Mononuclear cell (primary cell): ENCODE measurements at regions not wholly inside any gene's neighbourhood (a gene's known extent, or its start where the extent isn't known, plus 50 kb on each side); places are given as distances from the start of the nearest gene placed in this dataset.

Experiments used
- H3K27me3 ChIP-seq: 2 replicates; pipeline ENCODE4 v1.6.0; 2011; ENCODE audit warnings: low read length, control low read depth; ENCODE audit not compliant: insufficient read depth
- H3K4me1 ChIP-seq: 2 replicates; pipeline ENCODE4 v1.5.1; 2011; ENCODE audit warnings: mild to moderate bottlenecking, low read length, control low read depth; ENCODE audit not compliant: insufficient read depth
- H3K4me3 ChIP-seq: 2 replicates; pipeline ENCODE4 v1.5.1; 2011; ENCODE audit warnings: mild to moderate bottlenecking, low read length, moderate library complexity
- H3K9me3 ChIP-seq: 2 replicates; pipeline ENCODE4 v1.5.1; 2011; ENCODE audit warnings: low read depth, mild to moderate bottlenecking, control low read depth, low read length

DNA sequence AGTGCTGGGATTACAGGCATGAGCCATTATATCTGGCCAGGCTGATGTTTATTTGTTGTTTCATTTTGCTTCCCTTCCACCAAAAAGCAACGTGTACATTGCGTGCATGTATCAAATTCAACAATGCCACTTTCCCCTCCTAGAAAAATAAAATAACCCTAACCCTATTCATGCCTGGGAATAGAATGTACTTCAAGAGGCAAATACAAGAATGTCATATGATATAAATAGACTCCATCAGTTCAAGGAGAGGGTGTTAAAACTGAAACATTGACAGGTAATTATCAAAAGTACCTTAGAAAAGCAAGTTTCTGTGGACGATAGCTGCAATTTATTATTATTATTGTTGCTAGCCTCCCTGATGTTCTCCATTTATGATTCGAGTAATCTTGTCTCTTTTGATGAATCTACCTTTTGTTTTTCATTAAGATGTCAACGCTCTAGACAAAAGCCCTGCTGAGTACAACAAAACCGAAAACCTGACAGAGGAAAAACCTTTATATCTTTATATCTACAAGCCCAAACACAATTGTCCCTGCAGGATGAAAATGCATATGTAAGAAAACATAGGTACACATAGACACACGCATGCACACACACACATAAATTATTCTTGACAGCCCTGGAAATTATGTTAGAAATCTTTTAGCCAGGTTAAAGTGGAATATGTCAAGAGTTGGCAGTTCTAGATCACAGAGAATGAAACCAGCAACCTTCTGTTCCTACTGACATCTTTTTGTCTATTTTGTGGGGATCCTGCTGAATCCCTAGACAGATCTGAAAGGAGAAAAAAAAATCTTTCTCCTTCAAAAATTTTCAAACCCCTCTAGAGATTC, 98.9 kb downstream of the BTG1 start:
- Histone ChIP-seq H3K4me3 (no peak overlapping the region), H3K27me3 (no peaks in the 10 kb centered on the region), H3K4me1 (peaks cover 12% of the 10 kb centered on the region), H3K9me3 (no peaks in the 10 kb centered on the region)

DNA sequence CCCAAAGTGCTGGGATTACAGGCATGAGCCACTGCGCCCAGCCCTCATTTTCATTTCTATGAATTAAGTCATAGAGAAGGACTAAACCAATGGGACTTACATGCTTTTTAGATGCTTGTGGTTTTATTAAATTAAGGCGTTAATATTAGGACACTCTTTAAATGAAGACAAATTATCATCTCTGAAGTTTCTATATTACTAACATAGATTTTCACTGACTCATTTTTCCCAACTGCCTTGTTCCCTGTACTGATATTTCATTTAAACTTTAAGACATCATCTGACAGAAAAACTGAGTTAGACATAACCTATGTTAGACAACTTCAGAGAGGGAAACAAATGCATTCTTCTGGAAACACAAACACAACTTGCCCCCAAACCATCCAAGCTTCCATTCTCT, 99.8 kb downstream of the BTG1 start:
- H3K27me3 ChIP-seq = no peaks in the 10 kb centered on the region
- peaks cover 15% of the 10 kb centered on the region for H3K4me1 ChIP-seq
- no peak overlapping the region for H3K4me3 ChIP-seq
- no peaks in the 10 kb centered on the region for H3K9me3 ChIP-seq

DNA sequence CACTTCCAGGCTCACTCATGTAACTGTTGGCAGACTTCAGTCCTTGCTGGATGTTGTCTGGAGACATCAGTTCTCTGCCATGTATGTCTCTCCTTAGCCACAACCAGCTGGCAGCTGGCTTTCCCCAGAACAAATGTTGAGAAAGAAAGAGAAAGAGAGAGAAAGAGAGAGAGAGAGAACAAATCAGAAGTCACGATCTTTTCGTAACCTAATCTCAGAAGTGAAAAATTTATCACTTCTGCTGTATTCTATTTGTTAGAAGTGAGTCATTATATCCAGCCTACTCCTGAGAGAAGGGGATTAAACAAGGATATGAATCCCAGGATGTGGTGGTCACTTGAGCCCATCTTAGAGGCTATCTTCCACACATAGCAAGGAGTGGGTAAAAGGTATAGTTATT, 101.2 kb downstream of the BTG1 start:
- Histone ChIP-seq H3K4me1 (peaks cover 10% of the 10 kb centered on the region), H3K4me3 (no peak overlapping the region), H3K27me3 (no peaks in the 10 kb centered on the region), H3K9me3 (no peaks in the 10 kb centered on the region)

DNA sequence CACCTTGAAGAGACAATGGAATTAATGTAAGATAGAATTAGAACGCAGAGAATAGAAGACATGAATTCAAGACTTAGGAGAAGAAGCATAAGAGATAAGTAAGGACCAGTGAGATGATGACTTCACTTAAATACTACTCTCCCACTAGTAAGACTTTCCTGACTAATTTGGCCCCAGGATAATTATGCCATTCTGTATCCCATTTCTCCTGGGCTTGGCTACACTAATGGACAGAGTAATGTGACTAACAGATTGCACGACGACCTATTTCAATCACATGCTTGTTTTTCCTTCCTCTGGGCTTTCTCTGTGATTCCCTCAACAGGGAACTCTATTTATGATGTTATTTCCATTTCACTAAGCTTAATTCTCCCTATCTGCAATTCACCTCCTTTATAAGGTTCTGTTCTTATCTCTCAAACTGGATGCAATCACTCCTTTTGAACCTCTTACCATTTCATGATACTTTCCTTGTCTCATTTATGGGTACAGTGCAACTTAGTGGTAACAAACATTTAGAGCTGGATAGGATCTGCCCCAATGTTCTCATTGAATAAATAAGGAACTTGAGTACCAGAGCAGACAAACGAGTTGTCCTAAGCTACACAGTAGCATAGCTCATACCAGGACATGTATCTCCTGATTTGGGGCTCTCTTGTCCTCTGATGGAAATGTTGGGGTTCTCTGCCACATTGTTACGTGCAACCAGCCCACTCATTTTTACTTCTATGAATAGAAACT, 102.7 kb downstream of the BTG1 start:
- H3K4me1 ChIP-seq = peaks cover 13% of the 10 kb centered on the region
- H3K9me3 ChIP-seq = no peaks in the 10 kb centered on the region
- H3K4me3 ChIP-seq = no peak overlapping the region
- no peaks in the 10 kb centered on the region for H3K27me3 ChIP-seq

DNA sequence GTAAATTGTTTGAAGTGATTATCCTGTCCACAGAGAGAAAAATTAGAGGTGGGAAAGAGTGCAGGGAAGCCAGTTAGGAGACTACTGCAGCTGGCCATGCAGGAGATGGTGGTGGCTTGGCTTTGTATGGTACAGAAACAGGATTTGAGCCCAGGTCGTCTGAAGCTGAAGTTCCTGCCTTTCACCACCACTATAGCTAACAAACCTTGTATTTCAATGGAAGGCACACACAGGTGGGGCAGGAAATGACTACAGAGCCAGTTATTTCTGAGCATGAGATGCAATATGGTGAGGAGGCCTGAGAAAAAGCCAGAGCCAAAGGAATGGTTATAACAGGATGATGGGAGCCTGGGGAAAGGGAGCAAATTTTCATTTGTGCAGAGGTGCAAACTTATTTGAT, 103.9 kb downstream of the BTG1 start:
- H3K4me1 ChIP-seq = peaks cover 17% of the 10 kb centered on the region
- no peaks in the 10 kb centered on the region for H3K27me3 ChIP-seq
- no peaks in the 10 kb centered on the region for H3K9me3 ChIP-seq
- H3K4me3 ChIP-seq = no peak overlapping the region

DNA sequence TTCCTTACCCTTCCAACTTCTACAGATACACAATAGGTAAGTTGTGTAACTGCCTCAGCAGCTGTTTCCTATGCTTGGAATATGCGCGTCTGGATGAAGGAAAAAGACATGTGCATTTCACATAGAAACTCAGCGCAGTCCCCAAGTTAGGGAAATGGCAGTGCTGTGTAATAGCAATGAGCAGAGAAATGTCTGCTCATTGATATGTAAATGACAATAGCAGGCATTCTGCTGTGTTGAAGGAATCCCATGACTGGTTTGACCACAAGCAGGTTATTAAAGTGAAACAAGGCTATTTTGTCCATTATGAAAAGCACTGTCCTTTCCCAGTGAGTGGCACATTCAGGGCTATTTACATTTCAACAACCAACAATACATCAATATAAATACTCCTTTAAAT, 106.6 kb downstream of the BTG1 start:
- no peaks in the 10 kb centered on the region for H3K9me3 ChIP-seq
- no peak overlapping the region for H3K4me3 ChIP-seq
- H3K4me1 ChIP-seq = peaks cover 44% of the 10 kb centered on the region
- H3K27me3 ChIP-seq = no peaks in the 10 kb centered on the region

DNA sequence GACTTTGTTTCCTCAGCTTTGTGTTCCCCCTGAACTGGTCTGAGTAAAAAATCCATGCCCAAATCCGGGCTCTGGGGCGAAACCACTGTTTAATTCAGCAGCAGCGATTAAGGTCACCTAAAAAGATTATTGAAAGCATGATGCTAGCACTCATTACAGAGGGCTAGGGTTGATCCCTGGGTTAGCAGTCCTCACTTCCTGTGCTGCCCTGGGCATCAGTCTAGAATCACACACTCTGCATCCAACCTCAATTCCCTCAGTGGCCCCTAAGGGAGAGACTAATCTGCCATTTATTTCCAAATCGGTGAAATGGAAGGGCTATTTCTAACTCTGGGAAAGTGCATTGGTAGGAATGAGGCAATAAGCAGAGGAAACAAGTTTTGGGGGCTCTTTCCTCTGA, 107.2 kb downstream of the BTG1 start:
- H3K9me3 ChIP-seq = no peaks in the 10 kb centered on the region
- no peaks in the 10 kb centered on the region for H3K27me3 ChIP-seq
- no peak overlapping the region for H3K4me3 ChIP-seq
- peaks cover 46% of the 10 kb centered on the region for H3K4me1 ChIP-seq

DNA sequence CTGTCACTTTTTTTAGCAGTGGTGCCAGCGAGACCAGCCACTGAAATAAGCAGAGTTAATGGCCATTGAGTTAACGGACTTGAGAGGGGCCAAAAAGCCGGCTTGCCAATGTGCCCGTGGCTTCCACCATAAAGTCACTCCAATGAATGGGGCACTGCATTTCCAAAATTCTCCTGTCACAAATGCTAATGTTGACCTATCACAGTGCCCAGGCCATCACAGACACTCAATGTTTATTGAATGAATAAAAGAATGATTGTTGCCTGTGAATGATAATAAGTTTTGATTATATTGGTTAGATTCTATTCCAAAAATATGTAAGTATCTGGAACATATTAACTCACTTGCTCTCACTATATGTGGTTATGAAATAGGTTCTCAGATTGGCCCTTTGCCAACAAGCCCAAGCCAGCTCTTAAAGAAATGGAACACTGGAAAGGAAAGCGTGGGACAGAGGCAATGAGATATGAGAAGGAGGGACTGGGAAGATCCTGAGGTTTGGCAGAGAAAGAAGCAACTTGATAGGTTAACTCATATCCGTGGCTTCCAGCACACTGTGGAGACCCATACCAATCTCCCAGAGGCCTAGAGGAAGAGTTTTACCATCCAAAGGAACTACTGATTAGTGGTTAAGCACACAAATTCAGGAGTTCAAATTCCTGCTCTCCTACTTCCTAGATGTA, 108.7 kb downstream of the BTG1 start:
- Histone ChIP-seq H3K4me1 (peaks cover 50% of the 10 kb centered on the region), H3K9me3 (no peaks in the 10 kb centered on the region), H3K4me3 (no peak overlapping the region), H3K27me3 (no peaks in the 10 kb centered on the region)

DNA sequence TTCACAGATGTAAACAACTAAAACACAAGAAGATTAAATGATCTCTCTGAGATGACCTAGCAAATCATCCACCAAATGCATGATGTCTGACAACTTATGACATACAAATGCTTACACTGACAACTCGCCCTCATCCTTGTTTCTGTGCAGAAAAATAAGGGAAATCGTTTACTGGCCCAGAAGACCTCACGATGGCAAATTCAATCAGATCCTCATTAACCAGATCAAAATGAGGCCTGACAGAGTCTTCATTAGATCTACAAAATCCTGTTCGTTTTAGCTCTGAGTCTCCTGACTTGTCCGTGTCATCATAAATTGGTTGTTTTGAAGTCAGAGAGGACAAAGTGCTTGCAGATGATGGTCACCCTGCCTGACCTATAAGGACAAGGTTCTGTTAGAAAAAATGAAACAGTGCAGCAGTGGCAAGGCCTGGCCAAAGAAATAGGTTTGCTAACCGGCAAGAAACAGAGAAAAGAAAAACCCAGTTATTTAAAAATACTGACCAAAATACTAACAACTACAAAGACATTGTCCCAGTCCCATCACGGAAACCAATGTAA, 109.5 kb downstream of the BTG1 start:
- Histone ChIP-seq H3K9me3 (no peaks in the 10 kb centered on the region), H3K4me3 (no peak overlapping the region), H3K27me3 (no peaks in the 10 kb centered on the region), H3K4me1 (peaks cover 51% of the 10 kb centered on the region)

DNA sequence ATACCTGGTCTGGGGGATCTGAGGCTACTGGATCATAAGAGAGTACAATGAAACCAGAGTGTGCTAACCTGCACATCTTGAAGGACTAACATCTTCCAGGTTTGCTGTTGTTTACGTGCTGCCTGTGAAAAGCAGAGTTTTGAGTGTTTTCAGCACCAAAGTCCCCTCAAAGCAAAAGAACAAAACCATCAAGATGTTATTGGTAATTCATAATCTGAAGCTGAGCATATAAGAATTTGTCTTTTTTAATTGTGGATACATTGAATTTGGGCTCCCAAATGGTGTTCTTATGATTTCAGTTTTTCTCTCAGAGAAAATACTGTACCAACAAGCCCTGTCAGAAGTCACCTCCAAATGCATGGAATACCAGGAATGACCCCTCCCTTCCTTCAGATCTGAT, 110.2 kb downstream of the BTG1 start:
- Histone ChIP-seq H3K27me3 (no peaks in the 10 kb centered on the region), H3K4me1 (peaks cover 57% of the 10 kb centered on the region), H3K4me3 (peak overlapping the region; percentile 38), H3K9me3 (no peaks in the 10 kb centered on the region)

DNA sequence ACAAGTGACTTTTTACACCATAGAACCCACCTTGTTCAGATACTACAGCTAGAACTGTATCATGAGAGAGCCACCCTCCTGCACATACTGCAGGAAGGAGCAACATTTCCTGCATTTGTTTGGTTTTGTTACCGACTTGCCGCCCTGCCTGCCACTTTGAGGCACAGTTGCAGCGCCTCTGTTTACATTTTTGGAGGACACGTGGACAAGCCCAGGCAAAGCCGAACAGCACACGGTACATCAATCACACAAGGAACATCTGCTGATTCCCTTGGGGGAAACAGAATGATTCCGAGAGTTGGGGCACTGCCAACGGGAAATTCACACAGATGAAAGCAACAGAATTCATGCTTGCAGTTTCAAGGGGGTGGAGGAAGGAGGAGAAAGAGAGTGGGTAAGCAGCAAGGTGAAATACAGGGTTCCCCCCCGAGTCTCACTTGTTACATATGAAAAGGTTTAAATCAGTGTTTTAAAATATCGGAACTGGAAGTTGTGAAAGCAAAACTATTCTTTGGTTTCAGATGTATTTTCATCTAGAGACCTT, 110.7 kb downstream of the BTG1 start:
- Histone ChIP-seq H3K4me1 (peaks cover 63% of the 10 kb centered on the region), H3K4me3 (peak overlapping the region; percentile 38)

DNA sequence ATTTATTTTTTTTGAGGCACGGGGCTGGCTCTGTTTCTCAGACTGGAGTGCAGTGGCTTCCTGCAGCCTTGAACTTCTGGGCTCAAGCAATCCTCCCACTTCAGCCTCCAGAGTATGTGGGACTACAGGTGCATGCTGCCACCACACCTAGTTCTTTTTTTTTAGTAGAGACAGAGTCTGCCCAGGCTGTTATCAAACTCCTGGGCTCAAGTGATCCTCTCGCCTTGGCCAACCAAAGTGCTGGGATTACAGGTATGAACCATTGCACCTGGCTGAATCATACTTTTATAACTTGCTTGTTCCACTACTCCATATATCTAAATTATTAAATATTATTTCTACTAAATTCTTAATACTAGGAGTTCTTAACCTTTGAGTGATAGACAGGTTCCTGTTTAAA, 111.6 kb downstream of the BTG1 start:
- no peaks in the 10 kb centered on the region for H3K9me3 ChIP-seq
- peaks cover 70% of the 10 kb centered on the region for H3K4me1 ChIP-seq
- no peak overlapping the region for H3K4me3 ChIP-seq

More for the DNA sequence above, 110.7 kb downstream of the BTG1 start:
- no peaks in the 10 kb centered on the region for H3K27me3 ChIP-seq
- no peaks in the 10 kb centered on the region for H3K9me3 ChIP-seq

DNA sequence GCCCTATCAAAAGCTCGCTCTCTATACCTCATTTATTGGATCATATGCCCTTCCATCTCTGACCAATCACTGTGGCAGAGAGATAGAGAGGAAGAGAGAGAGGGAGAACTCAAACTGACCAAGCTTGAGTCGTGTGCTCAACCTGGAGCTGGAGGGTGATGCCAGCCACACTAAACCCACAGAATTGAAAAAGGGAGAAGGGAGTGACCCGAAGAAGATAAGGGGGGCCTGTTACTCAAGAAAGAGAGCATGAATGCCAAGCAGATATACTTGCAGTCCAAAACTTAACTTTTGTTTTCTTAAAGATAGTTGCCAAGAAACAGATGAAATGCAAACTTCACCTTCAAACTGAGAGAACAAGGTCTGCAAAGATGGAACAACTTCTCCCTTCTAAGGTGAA, 112.7 kb downstream of the BTG1 start:
- Histone ChIP-seq H3K4me3 (no peak overlapping the region), H3K9me3 (no peaks in the 10 kb centered on the region), H3K27me3 (no peaks in the 10 kb centered on the region), H3K4me1 (peaks cover 66% of the 10 kb centered on the region)

More for the DNA sequence above, 111.6 kb downstream of the BTG1 start:
- H3K27me3 ChIP-seq = no peaks in the 10 kb centered on the region

DNA sequence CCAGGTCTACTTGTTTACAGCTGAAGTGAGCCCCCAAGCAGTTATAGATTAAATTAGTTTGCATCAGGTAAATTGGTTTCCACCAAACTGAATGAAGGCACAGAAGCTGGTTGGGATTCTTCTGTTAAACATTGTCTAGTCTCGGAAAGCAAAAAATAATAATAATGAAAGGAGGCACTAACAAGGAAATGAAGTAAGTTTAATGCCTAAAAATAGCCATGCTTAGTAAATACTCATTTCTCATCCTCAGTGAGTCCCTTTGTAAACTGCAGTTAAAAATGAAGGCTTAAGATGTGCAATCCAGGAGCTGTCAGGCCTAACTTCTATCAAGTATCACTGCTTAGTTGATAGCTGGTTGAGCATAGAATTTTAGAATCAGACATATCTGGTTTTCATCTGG, 113.5 kb downstream of the BTG1 start:
- peaks cover 64% of the 10 kb centered on the region for H3K4me1 ChIP-seq

DNA sequence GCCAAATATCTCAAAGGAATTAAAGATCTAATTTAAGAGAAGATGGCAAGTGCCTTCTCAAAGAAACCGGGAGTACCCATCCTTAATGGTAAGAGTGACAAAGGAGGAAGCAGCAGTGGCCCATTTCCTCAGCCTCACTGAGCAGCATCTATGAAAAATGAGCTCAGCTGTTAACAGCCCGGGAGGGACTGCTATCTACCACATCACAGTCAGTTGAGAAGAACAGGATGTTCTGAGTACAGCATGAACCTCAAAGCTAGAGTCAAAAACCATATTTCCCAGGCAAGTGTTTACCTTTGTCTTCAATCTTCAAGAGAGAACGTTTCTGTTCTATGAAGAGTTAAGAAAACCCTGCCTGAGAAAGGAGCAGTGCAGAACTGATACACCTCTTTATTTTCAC, 115.0 kb downstream of the BTG1 start:
- no peaks in the 10 kb centered on the region for H3K9me3 ChIP-seq
- H3K4me3 ChIP-seq = no peak overlapping the region
- H3K4me1 ChIP-seq = peaks cover 49% of the 10 kb centered on the region
- H3K27me3 ChIP-seq = no peaks in the 10 kb centered on the region

More for the DNA sequence above, 113.5 kb downstream of the BTG1 start:
- no peaks in the 10 kb centered on the region for H3K27me3 ChIP-seq
- no peak overlapping the region for H3K4me3 ChIP-seq
- H3K9me3 ChIP-seq = no peaks in the 10 kb centered on the region
